A673 (cell line): ENCODE measurements at regions not wholly inside any gene's neighbourhood (a gene's known extent, or its start where the extent isn't known, plus 50 kb on each side); places are given as distances from the start of the nearest gene placed in this dataset.

Source experiments
- CTCF ChIP-seq: fragments of 300-800, 200-600 bp; sonication (generic); conservative IDR thresholded peaks from 2 replicates; pipeline ENCODE4 v1.5.1; 2017; ENCODE audit warnings: low read depth, mild to moderate bottlenecking, antibody characterized with exemption, low read length, moderate library complexity, mixed read lengths
- EZH2 ChIP-seq: fragments of 200-600 bp; sonication (generic); IDR thresholded peaks from 2 replicates; pipeline ENCODE4 v1.6.1; 2017; ENCODE audit warnings: borderline replicate concordance, low read depth, mild to moderate bottlenecking, mixed read lengths, antibody characterized with exemption, low read length; ENCODE audit not compliant: poor library complexity, severe bottlenecking

- no peak for TF ChIP-seq CTCF
- TF ChIP-seq EZH2, result no peak
Measured at GRCh38 chr2:121021685-121022084, 263.3 kb downstream of the TFCP2L1 start.
